Endothelial cell of umbilical vein (primary cell): ENCODE measurements at regions not wholly inside any gene's neighbourhood (a gene's known extent, or its start where the extent isn't known, plus 50 kb on each side); places are given as distances from the start of the nearest gene placed in this dataset.

Source experiments
- BruUV-seq: library from RNA; stranded (reverse); fragments of 400-500 nt; replicated peaks from 2 replicates; lab custom pipeline; 2021; lab: Mats Ljungman, UMichigan
- CTCF ChIA-PET: fragments of 300-600, 350-600 bp; sonication (Branson Sonifier 250); formaldehyde crosslinking; loops from one replicate; lab custom pipeline; 2021; ENCODE audit warnings: antibody characterized with exemption, inconsistent platforms; lab: Charles Lee
- POLR2A ChIA-PET: fragments of 300-600, 350-600 bp; sonication (Branson Sonifier 250); formaldehyde crosslinking; loops from one replicate; lab custom pipeline; 2021; ENCODE audit warnings: antibody characterized with exemption, inconsistent platforms; lab: Charles Lee
- DNase-seq: peaks from one replicate; pipeline ENCODE4 v3.0.0-alpha.2; 2011; ENCODE audit warnings: low read depth, low spot score
- FAIRE-seq: peaks from 2 replicates; lab custom pipeline; 2011; peaks lifted over from hg19 to GRCh38; lab: Jason Lieb, UNC
- H2AFZ ChIP-seq: 2 replicates; pipeline ENCODE4 v1.6.0; 2012; ENCODE audit warnings: low read depth, low read length, control low read depth, inconsistent platforms
- H3K27ac ChIP-seq: 2 replicates; pipeline ENCODE4 v1.5.1; 2011; ENCODE audit warnings: low read depth, mild to moderate bottlenecking, control low read depth, low read length, moderate library complexity; ENCODE audit not compliant: insufficient read depth
- H3K27me3 ChIP-seq, 2 experiments: 2 replicates each; pipeline versions ENCODE4 v1.6.0 to v1.6.1; 2011; ENCODE audit warnings: low read length in 2 of 2, mixed read lengths in 1 of 2; ENCODE audit not compliant: control insufficient read depth in 2 of 2, insufficient read depth in 2 of 2
- H3K36me3 ChIP-seq, 2 experiments: 2 replicates in 1 of 2; 3 replicates in 1 of 2; pipeline ENCODE4 v1.5.1; 2011; ENCODE audit warnings: low read length in 2 of 2, mild to moderate bottlenecking in 1 of 2, moderate library complexity in 1 of 2; ENCODE audit not compliant: control insufficient read depth in 2 of 2, insufficient read depth in 2 of 2; ENCODE audit errors: extremely low read depth in 1 of 2
- H3K4me1 ChIP-seq: 3 replicates; pipeline ENCODE4 v1.5.1; 2011; ENCODE audit warnings: mild to moderate bottlenecking, low read length; ENCODE audit not compliant: control insufficient read depth, insufficient read depth; ENCODE audit errors: extremely low read depth
- H3K4me2 ChIP-seq: 2 replicates; pipeline ENCODE4 v1.6.1; 2011; ENCODE audit warnings: low read length, control low read depth, mixed read lengths; ENCODE audit not compliant: insufficient read depth
- H3K4me3 ChIP-seq, 3 experiments: fragments of 200-600 bp in 1 of 3; sonication (generic), shearing (Covaris generic) in 1 of 3; replicated peaks in 1 of 3; 2 replicates each; pipeline ENCODE4 v1.5.1; 2011 to 2016; ENCODE audit warnings: control low read depth in 3 of 3, low read length in 3 of 3, mild to moderate bottlenecking in 2 of 3, inconsistent platforms in 1 of 3, low read depth in 1 of 3, moderate library complexity in 1 of 3; ENCODE audit not compliant: insufficient read depth in 1 of 3
- H3K79me2 ChIP-seq: 2 replicates; pipeline ENCODE4 v1.6.0; 2012; ENCODE audit warnings: low read length, inconsistent platforms; ENCODE audit not compliant: control insufficient read depth, insufficient read depth
- H3K9ac ChIP-seq: replicated peaks from 2 replicates; pipeline ENCODE3; 2011; ENCODE audit warnings: low read length, control low read depth; ENCODE audit not compliant: insufficient read depth; ENCODE audit errors: extremely low read depth
- H3K9me1 ChIP-seq: replicated peaks from 3 replicates; pipeline ENCODE4 v1.6.0; 2011; ENCODE audit warnings: mild to moderate bottlenecking, low read length; ENCODE audit not compliant: control insufficient read depth, insufficient read depth; ENCODE audit errors: extremely low read depth
- H3K9me3 ChIP-seq: replicated peaks from 2 replicates; pipeline ENCODE4 v1.5.1; 2012; ENCODE audit warnings: low read length, inconsistent platforms; ENCODE audit not compliant: control insufficient read depth, insufficient read depth
- H4K20me1 ChIP-seq: replicated peaks from 2 replicates; pipeline ENCODE3; 2011; ENCODE audit warnings: mild to moderate bottlenecking, low read length; ENCODE audit not compliant: control insufficient read depth, insufficient read depth; ENCODE audit errors: extremely low read depth
- EZH2 ChIP-seq: IDR thresholded peaks from 2 replicates; pipeline ENCODE4 v1.6.1; 2012; ENCODE audit warnings: borderline replicate concordance, low read depth, mild to moderate bottlenecking, moderate library complexity, low read length, inconsistent platforms; ENCODE audit not compliant: severe bottlenecking
- FOS ChIP-seq: IDR thresholded peaks from 2 replicates; pipeline ENCODE4 v1.6.1; 2011; ENCODE audit warnings: mild to moderate bottlenecking, low read length, moderate library complexity, borderline replicate concordance; ENCODE audit not compliant: insufficient read depth
- GATA2 ChIP-seq: IDR thresholded peaks from 2 replicates; pipeline ENCODE4 v1.7.0; 2011; ENCODE audit warnings: low read depth, mild to moderate bottlenecking, moderate library complexity, mixed read lengths, low read length; ENCODE audit not compliant: insufficient read length, insufficient read depth
- JUN ChIP-seq: IDR thresholded peaks from 2 replicates; pipeline ENCODE4 v1.6.1; 2011; ENCODE audit warnings: borderline replicate concordance, low read depth; ENCODE audit not compliant: insufficient read length, insufficient read depth
- MYC ChIP-seq: IDR thresholded peaks from one replicate; pipeline ENCODE4 v1.6.1; 2011; ENCODE audit warnings: mild to moderate bottlenecking, low read depth, low read length
- POLR2A ChIP-seq: IDR thresholded peaks from 2 replicates; pipeline ENCODE4 v1.6.1; 2012; ENCODE audit warnings: low read depth, mild to moderate bottlenecking, control low read depth, low read length
- POLR2AphosphoS5 ChIP-seq: IDR thresholded peaks from 2 replicates; pipeline ENCODE4 v1.6.1; 2012; ENCODE audit warnings: low read depth, mild to moderate bottlenecking, control low read depth, low read length, moderate library complexity; ENCODE audit not compliant: insufficient read depth
- dilution Hi-C: fragments of 300-500 bp; cut with MboI; formaldehyde crosslinking; loops from one replicate; pipeline ENCODE4 v1.15.0; 2019; ENCODE audit warnings: low sequenced_read_pairs; ENCODE audit not compliant: extremely low pct_ligation_motif_present
- intact Hi-C: fragments of 100-400 bp; cut with micrococcal nuclease; formaldehyde crosslinking; loops from one replicate; pipeline ENCODE4 v1.10.0; 2022
- TF ChIP-seq, protein P1 (sequence below): IDR thresholded peaks from 2 replicates; pipeline ENCODE4 v1.6.1; 2011; ENCODE audit not compliant: insufficient read depth, insufficient read length
- TF ChIP-seq, protein P2 (sequence below), 2 donors: IDR thresholded peaks; 1 replicate in 1 of 2; 2 replicates in 1 of 2; pipeline ENCODE4 v1.5.1; 2011; ENCODE audit warnings: low read length in 2 of 2, mild to moderate bottlenecking in 2 of 2, moderate library complexity in 2 of 2, control low read depth in 1 of 2, inconsistent platforms in 1 of 2, low read depth in 1 of 2; ENCODE audit not compliant: insufficient read depth in 1 of 2; ENCODE audit errors: extremely low read depth in 1 of 2

DNA sequence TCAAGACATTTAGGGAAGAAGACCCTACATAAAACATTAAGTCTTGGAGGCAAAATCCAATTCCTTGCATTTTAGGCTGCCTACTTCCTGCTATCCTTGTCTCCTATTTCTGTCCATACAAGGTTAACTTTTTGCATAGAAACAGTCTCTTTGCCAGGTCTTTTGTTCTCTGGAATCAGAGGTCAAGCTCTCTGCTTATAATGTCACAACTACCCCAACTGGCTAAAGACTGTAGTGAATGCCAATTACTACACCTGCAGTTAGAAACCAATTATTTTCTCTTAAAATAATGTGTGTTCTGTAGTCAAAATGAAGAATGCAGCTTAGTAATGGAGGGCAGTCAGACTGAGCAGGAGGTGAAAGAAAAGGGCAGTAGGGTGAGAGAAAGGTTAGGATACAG is 856.2 kb downstream of the TUSC7 start:
- no peak for TF ChIP-seq POLR2A
- no peak for TF ChIP-seq GATA2
- no peak for TF ChIP-seq MYC
- ChIA-PET CTCF (interaction anchor here (0.9 to 1.3 kb wide), 2 partner anchors 153 to 795 kb away, joined by 3 read pairs; no protein-coding TSS in a partner anchor), POLR2A (no interaction called here)
- BruUV-seq, result no TSS peak
- dilution Hi-C loops, result no loop called here
- no peaks in the 10 kb centered on the region for H3K9me1 ChIP-seq
- H3K4me3 ChIP-seq, result no peak overlapping the region
- intact Hi-C loops, result no loop called here
- H3K27ac ChIP-seq, result no peak overlapping the region
- H3K79me2 ChIP-seq, result no peaks in the 10 kb centered on the region
- H3K9ac ChIP-seq, result no peak overlapping the region
- H3K4me1 ChIP-seq, result no peaks in the 10 kb centered on the region
- no peaks in the 10 kb centered on the region for H3K27me3 ChIP-seq
- no peaks in the 10 kb centered on the region for H3K9me3 ChIP-seq
- no peaks in the 10 kb centered on the region for H4K20me1 ChIP-seq
- no peak overlapping the region for H3K4me2 ChIP-seq
- FAIRE-seq (no peak), DNase-seq (no peak)
- H3K36me3 ChIP-seq, result no peaks in the 10 kb centered on the region
- no peak overlapping the region for H2AFZ ChIP-seq

DNA sequence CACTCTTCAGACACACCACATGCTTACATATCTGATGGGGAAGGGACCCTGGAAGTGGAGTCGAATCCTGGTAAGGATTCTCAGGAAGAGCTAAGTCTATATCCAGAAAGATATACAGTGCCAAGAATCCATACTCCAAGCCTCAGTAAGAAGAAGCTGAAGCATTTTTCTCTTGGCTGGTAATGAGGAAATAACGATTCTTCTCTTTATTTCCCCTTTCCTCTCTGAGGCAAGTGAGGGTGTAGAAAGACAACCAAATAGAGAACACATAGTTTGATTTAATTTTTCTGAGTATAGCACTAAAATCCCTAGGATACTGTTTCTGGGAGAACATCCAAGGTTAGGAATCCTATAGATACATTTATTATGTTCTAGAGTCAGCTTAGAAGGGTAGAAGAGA is 857.3 kb downstream of the TUSC7 start:
- Histone ChIP-seq H3K4me3 (no peak overlapping the region), H2AFZ (no peak overlapping the region), H3K27me3 (no peaks in the 10 kb centered on the region), H3K79me2 (no peaks in the 10 kb centered on the region), H3K27ac (no peak overlapping the region), H3K4me2 (no peak overlapping the region), H3K36me3 (no peaks in the 10 kb centered on the region), H3K9me1 (no peaks in the 10 kb centered on the region), H3K9me3 (no peaks in the 10 kb centered on the region), H3K9ac (no peak overlapping the region), H4K20me1 (no peaks in the 10 kb centered on the region), H3K4me1 (no peaks in the 10 kb centered on the region)
- DNase-seq, result no peak
- dilution Hi-C loops, result no loop called here
- no TSS peak for BruUV-seq
- TF ChIP-seq POLR2A, result no peak
- no peak for TF ChIP-seq FOS
- TF ChIP-seq GATA2, result no peak
- no peak for TF ChIP-seq POLR2AphosphoS5
- TF ChIP-seq, protein P1, sequence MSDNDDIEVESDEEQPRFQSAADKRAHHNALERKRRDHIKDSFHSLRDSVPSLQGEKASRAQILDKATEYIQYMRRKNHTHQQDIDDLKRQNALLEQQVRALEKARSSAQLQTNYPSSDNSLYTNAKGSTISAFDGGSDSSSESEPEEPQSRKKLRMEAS, result no peak
- TF ChIP-seq, protein P2, sequence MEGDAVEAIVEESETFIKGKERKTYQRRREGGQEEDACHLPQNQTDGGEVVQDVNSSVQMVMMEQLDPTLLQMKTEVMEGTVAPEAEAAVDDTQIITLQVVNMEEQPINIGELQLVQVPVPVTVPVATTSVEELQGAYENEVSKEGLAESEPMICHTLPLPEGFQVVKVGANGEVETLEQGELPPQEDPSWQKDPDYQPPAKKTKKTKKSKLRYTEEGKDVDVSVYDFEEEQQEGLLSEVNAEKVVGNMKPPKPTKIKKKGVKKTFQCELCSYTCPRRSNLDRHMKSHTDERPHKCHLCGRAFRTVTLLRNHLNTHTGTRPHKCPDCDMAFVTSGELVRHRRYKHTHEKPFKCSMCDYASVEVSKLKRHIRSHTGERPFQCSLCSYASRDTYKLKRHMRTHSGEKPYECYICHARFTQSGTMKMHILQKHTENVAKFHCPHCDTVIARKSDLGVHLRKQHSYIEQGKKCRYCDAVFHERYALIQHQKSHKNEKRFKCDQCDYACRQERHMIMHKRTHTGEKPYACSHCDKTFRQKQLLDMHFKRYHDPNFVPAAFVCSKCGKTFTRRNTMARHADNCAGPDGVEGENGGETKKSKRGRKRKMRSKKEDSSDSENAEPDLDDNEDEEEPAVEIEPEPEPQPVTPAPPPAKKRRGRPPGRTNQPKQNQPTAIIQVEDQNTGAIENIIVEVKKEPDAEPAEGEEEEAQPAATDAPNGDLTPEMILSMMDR (IDR thresholded peaks at IDR 0.05; ENCODE audit: extremely low read depth in 1 of 2, insufficient read depth in 1 of 2, low read depth in 1 of 2, low read length in 2 of 2), result no peak
- TF ChIP-seq MYC, result no peak
- no peak for TF ChIP-seq JUN
- no peak for TF ChIP-seq EZH2
- CTCF ChIA-PET, result interaction anchor here (1.3 kb wide), 1 partner anchor 796 kb away, joined by 3 read pairs; no protein-coding TSS in a partner anchor
- FAIRE-seq, result no peak
- intact Hi-C loops, result no loop called here
- POLR2A ChIA-PET, result no interaction called here
